HS-5 (cell line): ENCODE measurements at regions not wholly inside any gene's neighbourhood (a gene's known extent, or its start where the extent isn't known, plus 50 kb on each side); places are given as distances from the start of the nearest gene placed in this dataset.
A peak's percentile ranks its signal among the peaks of the same experiment; 100 is the strongest.

Experiments
- DNase-seq: peaks from one replicate; pipeline ENCODE4 v3.0.0-alpha.2; 2012; ENCODE audit warnings: low read depth

DNA sequence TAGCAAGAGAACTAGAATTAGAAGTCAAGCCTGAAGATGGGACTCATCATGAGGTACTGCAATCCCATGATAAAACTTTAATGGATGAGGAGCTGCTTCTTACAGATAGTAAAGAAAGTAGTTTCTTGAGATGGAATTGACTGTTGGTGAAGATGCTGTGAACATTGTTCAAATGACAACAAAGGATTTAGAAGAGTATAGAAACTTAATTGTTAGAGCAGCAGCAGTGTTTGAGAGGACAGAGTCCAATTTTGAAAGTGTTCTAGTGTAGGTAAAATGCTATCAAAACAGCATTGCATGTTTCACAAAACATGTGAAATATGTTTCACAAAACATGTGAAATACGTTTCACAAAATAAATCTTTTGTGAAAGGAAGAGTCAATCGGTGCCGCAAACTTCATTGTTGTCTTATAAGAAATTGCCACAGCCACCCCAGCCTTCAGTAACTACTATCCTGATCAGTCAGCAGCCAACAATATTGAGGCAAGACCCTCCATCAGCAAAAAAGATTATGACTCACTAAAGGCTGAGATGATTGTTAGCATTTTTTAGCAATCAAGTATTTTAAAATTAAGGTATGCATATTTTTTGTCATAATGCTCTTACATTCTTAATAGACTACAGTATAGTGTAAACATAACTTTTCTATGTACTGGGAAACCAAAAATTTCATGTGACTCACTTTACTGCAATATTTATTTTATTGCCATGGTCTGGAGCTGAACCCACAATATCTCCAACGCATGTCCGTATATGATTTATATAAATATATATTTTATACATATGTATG, 173.4 kb upstream of the BMP4 start:
- DNase-seq = no peak

DNA sequence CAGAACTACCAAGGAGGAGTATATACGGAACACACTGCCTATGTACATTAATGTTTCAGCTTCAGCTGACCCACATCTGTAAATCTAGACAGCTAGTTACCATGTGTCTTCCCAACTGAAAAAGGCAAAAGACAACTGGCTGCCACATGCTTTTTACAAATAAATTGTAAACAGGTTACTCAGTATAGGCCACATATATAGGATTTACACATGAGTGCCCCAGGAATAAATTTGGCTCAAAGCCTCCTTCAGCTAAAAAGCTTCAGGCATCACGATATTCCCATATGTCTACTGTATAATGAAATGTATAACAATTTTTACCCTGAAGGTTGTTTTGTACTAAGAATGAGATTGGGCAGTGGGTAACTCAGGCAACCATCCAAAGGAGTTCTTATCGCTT, 175.9 kb upstream of the BMP4 start:
- no peak for DNase-seq

DNA sequence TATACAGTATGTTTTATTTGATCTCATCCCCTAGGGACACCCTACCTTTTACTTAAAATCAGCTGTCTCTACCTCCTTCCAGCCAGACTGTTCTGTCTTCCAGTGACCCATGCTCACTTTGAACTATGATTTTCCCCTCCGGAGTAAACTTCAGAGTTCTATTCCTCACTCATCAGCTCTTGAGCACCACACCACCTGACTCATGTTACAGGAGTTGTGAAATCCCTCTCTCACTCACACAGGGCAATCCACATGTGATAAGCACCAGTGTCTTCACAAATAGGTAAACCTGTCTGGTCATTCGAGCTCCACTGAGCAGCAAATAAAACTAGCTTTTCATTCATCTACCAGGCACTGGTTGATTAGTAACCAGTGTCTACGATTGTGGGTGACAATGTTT, 177.3 kb upstream of the BMP4 start:
- DNase-seq = no peak

DNA sequence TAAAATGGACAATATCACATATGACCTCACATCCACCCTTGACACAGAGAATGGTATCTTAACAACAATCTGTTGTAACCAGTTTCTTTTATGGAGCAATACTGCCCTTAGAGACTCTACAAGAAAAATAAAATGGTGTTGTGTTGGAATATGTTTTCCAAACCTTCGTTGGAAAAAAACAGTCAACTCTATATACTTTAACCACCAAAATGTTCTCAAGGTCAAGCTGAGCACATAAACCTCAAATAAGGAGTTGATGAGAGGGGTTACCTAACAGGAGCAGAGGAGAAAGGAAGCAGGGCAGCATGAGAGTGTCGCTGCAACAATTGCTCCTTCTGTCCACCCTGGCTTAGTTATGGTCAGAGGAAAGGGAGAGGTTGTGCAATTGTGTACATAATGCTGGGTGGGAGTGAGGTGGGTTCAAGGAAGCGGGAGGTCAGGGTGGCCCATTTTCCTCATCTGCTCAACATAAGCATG, 179.2 kb upstream of the BMP4 start:
- no peak for DNase-seq

DNA sequence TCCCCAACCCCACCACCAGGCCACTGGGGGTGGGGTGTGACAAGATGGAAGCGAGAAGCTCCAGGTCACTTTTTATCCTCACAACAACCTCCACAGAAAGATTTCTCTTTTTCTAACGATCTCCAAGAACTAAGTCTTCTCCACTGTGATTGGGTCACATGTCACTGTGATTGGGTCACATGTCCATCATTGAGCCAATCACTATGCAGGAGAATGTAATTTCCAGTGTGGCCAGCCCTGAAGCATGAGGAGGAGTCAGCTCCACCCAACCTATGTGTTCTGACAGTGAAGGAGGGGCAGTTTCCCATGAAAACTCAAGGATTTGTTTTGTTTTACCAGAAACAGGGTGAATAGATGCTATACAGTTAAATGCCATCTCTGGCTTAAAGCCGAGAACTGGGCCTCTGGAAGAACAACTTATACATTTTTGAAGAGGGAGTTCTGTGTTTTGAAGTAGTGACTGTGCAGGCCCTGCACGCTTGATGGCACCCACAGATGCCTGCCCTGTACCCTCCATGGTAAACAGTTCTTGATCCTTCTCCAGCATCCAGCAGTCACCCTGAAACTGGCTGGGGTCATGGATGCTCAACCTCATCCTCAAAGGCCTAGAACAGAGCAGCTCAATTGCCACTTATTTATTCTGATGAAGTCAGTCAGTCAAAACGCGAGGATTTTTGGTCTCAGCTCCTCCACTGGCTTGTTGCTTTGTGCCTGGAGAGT, 180.4 kb upstream of the BMP4 start:
- no peak for DNase-seq

DNA sequence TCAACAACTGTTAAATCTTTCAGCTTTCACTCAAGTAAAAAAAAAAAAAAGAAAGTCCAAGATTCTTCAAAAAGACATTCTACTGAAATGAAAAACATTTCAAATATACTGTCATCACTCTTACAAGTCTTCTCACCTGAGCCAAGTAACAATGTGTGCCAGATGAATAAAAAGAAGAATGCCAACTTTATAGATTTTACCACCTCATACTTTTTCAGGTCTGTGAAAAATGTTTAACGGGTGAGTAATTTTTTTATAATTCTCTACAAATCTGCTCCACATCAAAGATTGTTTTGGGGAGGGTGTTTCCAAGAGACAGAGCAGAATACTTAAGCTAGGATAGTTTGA, 181.0 kb upstream of the BMP4 start:
- DNase-seq = no peak

DNA sequence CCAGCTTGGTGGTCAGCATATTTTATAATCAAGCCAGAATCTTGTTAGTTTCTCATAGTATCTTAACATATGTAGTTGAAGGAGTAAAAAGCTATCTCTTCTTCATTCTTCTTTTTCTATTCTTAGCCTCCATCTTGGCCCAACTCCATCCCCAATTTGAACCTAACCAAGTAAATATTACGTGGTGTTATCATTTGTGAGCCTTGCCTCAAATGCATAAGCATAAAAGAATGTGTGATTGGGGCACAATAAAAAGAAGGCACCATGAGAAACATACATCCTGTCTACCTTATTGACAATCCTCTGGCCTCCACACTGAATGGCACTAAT, 181.4 kb upstream of the BMP4 start:
- no peak for DNase-seq

DNA sequence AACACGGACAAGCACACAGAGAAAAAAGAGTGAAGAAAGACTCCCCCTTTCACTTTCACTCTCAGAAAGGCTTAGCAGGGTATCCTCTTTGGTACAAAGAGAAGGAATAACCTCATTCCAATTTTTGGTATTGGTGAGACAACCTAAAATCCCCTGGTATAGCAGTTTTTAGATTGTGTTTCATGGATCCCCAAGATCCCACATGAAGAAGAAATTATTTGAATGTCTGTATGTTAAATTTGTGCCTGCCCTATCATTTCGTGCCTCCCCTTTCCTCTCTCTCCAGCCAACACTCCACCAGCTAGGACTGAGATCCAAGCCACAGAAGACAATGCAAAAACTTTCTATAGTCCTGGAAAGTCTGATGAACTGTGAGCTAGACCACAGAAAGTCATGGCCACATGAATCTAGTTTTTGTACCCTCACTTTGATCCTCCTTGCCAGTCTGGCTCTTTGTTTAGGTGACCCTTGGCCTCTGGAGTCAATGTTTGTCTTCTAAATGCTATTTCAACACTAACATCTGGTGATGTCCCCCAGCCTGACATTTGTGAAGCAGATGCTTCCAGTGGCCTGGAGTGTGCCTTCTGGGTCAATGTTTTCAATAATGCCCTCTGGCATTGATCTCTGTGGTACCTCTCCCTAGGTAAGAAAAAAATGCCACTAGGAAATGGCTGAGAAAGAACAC, 181.9 kb upstream of the BMP4 start:
- DNase-seq = no peak

DNA sequence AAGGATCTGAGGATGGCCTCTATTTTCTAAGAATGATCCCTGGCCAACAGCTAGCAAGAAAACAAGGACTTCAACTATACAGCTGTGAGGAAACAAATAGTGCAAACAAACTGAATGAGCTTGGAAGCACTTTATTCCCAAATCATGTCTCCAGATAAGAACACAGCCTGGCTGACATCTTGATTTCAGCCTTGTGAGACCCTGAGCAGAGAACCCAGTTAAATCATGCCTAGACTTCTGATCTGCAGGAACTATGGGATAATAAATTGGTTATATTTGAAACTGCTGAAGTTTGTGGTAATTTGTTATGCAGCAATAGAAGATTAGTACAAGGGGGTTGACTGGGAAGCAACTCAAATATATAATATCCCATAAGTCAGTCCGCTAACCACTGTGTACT, 183.9 kb upstream of the BMP4 start:
- DNase-seq = no peak

DNA sequence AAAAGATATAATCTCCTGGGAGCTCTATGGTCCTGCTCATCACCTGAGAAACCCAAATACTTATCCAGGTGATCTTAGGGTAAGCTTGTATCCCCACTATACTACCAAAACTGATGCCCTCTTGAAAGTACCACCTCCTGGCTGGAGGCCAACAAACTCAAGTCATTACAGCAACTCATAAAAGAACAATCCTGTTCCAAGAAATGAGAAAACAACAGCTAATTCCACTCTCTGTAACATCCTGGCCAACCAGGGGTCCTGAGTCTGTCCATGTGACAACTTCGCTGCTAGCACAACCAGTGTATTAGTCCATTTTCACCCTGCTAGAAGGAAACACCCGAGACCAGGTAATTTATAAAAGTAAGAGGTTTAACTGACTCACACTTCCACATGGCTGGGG, 190.0 kb upstream of the BMP4 start:
- DNase-seq = no peak

DNA sequence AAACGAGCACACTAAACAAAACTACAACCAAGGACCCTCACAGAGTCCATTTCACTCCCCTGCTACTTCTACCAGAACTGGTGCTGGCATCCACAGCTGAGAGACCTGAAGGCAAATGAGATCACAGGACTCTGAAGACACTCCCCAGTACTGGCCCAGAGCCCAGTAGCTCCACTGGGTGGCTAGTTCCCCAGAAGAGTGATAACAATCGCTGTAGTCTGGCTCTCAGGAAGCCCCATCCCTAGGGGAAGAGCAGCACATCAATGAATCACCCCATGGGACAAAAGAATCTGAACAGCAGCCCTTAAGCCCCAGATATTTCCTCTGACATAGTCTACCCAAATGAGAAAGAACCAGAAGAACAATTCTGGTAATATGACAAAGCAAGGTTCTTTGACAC, 190.7 kb upstream of the BMP4 start:
- DNase-seq = no peak

DNA sequence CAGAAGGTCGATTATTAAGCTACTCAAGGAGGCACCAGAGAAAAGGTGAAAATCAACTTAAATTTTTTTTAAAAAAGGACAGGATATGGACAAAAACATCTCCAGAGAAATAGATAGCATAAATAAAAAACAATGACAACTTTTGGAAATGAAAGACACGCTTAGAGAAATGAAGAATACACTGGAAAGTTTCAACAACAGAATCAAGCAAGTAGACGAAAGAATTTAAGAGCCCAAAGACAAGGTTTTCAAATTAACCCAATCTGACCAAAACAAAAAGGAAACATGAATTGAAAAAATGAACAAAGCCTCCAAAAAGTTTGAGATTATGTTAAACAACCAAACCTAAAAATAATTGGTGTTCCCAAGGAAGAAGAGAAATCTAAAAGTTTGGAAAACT, 191.1 kb upstream of the BMP4 start:
- DNase-seq = no peak

DNA sequence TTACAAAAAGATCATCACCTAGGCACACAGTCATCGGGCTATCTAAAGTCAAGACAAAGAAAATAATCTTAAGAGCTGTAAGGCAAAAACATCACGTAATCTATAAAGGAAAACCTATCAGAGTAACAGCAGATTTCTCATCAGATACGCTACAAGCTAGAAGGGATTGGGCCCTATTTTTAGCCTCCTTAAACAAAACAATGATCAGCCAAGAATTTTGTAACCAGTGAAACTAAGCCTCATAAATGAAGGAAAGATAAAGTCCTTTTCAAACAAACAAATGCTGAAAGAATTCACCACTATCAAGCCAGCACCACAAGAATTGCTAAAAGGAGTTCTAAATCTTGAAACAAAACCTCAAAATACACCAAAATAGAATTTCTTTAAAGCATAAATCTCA, 191.6 kb upstream of the BMP4 start:
- DNase-seq = no peak

DNA sequence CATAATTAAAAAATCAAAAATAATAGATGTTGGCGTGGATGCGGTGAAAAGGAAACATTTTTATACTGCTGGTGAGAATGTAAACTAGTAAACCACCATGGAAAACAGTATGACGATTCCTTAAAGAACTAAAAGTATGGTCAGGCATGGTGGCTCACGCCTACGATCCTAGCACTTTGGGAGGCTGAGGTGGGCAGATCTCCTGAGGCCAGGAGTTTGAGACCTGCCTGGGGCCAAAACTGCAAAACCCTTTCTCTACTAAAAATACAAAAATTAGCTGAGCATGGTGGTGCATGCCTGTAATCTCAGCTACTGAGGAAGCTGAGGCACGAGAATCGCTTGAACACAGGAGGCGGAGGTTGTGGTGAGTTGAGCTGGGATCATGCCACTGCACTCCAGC, 195.7 kb upstream of the BMP4 start:
- DNase-seq = no peak

DNA sequence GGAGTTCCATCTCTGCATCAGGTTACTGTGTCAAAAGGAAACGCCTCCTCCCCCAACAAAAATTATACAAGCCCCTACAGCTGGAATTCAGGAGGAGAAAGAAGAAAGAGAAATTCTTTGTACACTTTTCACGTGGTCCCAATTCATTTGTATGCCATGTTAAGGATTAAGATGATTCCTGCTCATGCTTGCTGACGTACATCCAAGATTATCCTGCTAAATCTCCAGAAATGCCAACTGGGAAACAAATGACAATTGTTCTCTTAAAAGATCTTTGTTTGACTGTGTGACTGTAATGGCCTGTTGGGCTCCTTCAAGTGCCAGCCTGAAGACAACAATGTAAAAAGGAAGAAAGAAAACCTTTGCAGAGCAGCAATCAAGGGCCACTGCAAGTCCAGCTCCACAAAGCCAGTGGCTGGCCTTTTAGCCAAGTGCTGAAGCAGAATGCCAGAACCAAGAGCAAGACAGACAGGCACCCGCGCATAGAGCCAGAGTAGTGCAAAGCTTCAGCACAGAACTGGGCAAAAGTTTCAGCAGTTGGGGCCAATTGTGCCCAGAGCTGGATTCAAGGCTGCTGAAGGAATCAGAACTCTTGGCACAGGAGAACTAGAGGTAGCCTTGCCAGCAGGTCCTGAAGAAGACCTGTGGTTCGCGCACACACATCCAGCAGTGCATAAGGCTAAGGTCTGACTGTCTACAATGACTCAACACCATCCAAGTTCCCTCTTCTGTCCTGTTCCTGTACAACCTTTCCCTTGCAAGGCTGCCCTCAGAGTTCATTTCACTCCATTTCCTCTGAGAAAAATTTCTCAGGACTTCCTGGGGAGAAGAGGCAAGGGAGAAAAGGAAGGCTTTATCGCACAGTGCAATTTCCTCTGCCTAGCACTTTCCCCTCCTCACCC, 209.7 kb upstream of the BMP4 start:
- no peak for DNase-seq

DNA sequence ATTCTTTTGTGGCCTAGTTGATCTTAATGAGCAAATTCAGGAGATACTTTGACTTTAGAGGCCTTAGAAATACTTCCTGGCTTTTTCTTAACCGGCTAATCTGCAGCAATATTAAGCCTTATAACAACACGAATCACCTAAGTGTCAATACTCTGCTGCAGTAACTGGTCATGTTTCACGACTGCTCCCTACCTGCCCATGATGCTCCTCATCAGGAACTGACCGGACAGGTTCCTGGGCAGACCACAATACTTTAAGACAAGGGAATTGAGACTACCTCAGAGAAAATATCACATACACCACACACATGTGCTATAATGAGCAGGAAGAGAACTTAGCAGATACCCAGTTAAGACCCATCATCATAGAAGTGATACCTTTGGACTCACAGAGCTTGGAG, 211.9 kb upstream of the BMP4 start:
- no peak for DNase-seq

DNA sequence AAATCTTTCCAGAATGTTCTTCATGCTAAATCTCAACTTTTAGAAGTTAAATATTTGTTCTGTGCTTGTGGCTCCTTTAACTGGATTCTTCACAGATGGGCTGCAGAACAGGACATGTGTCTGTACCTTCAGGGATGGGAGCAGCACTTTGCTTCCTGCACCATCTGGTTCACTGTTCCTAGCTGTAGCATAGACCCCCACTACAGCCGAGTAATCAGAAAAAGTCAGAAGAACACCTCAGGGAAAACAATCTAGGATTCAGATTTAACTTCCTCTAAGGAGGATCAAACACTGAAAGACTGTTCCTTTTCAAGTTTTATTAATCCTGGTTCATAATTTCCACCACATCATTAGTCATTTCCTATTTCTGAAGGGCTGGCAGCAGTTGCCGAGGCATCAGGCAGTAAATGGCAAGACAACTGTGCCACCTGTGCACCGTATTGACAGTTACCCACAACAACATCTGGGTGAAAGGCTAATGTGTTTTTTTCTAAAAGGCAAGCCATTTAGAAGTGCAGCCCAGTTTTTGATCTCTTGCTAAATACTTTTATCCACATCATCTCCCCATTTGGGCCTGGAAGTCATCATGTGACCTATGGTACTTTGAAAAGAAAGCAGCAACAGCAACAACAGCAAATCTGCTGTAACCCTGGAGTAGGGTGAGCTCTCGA, 212.8 kb upstream of the BMP4 start:
- peak; percentile 30 for DNase-seq

DNA sequence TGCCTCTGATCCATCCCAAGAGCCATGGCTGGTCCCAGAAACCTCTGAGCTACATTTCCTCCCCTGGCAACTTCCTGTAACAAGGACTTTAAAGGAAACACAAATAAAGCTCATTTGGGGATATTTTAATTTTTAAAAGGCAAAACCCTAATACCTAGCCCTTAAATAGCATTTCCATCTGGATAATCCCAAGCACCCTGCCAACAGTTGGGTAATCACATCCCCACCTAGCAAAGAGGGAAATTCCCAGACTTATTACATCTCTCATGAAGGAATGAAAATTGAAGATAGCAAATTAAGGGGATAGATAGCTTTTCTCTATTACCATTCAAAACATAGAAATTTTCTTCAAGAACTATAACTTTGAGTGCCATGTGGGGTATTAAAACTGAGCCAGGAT, 213.7 kb upstream of the BMP4 start:
- no peak for DNase-seq

DNA sequence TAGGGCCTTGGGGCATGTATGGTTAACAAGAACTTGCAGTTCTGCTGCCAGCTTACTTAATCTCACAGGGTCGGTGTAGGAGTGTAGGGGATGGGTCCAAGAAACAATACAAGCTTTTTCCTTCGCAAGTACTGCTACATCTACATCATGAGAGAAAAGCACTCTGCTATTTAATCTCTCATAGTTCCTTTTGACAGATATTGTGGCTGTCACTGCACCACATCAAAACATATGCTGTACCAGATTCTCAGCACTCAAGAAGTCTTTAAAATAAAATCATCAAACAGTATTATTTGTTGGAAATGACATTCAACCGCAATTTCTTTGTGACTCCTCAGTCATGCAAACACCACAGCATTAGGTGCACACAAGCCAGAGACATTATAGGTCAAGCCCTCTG, 215.5 kb upstream of the BMP4 start:
- no peak for DNase-seq

DNA sequence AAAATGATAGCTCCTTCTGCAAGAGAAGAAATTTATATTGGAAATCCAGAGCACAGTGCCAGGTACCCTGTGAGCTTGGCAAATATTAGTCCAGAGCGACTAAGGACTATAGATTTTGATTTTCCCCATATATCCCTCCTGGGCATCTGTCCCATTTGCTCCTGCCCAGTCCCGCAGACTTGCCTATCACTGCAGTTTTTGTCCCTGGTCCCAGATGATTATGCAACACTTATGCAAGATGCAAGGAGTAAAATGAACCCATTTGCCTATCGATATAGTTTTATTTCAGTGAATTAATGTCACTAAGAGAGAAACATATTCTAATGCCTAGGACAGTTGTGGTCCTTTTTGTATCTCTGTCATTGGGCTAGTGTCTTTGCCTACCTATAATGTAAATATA, 215.9 kb upstream of the BMP4 start:
- no peak for DNase-seq

DNA sequence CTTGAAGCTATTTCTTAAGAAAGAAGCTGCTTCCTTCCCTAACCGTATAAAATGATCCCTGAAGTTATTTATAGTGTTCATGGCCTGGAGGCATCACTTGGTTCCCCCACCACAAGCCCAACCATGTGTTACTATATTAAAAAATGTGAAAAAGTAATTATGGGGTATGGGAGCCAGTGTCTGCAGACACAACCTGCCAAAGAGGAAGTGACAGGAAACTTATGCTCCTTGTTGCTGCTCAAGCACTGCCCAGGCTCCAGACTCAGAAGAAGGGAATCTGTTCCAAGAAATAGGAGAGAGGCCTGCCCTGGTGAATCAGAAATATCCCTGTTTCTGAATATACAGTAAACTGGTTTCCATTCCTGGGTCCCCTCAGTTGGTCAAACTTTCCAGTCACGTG, 217.2 kb upstream of the BMP4 start:
- DNase-seq = no peak

DNA sequence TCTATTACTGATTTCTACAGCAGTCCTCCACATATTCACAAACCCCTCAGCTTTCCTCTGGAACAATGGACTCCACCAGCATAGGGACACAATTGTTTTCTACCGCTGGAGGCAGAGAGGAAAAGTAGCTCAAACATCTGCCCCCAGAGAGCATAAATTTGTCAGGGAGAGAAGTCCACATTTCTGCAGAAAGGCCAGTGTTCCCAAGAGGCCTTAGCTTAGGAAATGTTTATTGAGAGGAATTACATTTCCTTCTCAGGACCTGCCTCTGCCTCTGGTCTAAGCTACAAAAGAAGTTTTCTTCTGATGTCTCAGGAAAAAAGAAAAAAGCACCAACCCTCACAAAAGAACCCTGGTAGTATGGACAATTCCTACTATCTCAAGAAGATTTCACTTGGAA, 217.8 kb upstream of the BMP4 start:
- DNase-seq = no peak
